Cardiac fibroblast (primary cell): ENCODE measurements at regions not wholly inside any gene's neighbourhood (a gene's known extent, or its start where the extent isn't known, plus 50 kb on each side); places are given as distances from the start of the nearest gene placed in this dataset.
A peak's percentile ranks its signal among the peaks of the same experiment; 100 is the strongest.

Experiments
- DNase-seq, 2 donors: peaks; one replicate each; pipeline versions ENCODE4 v3.0.0 to v3.0.0-alpha.2; 2010; ENCODE audit warnings: low read depth in 2 of 2
- H3K4me3 ChIP-seq, 2 donors: replicated peaks in 1 of 2; 1 replicate in 1 of 2; 2 replicates in 1 of 2; pipeline ENCODE4 v1.5.1; 2011; ENCODE audit warnings: low read depth in 2 of 2, low read length in 2 of 2, mild to moderate bottlenecking in 2 of 2, moderate library complexity in 1 of 2
- CTCF ChIP-seq: IDR thresholded peaks from one replicate; pipeline ENCODE4 v1.5.1; 2011; ENCODE audit warnings: low read depth, mild to moderate bottlenecking, low read length, inconsistent platforms

- no peak for TF ChIP-seq CTCF
These were observed 109.3 kb upstream of the MME start for GRCh38 chr3:154970797-154971196.

GRCh38 chr3:154969366-154969765 lies 110.8 kb upstream of the MME start:
- TF ChIP-seq CTCF = no peak
- no peak overlapping the region for H3K4me3 ChIP-seq
- DNase-seq = peak in 1 of 2 donors; percentile 26

More at GRCh38 chr3:154970797-154971196, 109.3 kb upstream of the MME start:
- H3K4me3 ChIP-seq = no peak overlapping the region
- peak; percentile 92 to 96 for DNase-seq

- TF ChIP-seq CTCF = no peak
- DNase-seq = no peak
- no peak overlapping the region for H3K4me3 ChIP-seq
These were observed 113.0 kb upstream of the MME start for GRCh38 chr3:154967090-154967489.

- TF ChIP-seq CTCF = no peak
- no peak overlapping the region for H3K4me3 ChIP-seq
- peak in 1 of 2 donors; percentile 26 for DNase-seq
These were observed 123.3 kb upstream of the MME start for GRCh38 chr3:154956815-154957214.

- TF ChIP-seq CTCF = no peak
- H3K4me3 ChIP-seq = no peak overlapping the region
- DNase-seq = no peak
These were observed 124.1 kb upstream of the MME start for GRCh38 chr3:154955907-154956533.

GRCh38 chr3:154954757-154955156 lies 125.4 kb upstream of the MME start:
- H3K4me3 ChIP-seq = no peak overlapping the region
- peak; percentile 85 to 88 for DNase-seq
- TF ChIP-seq CTCF = peak; percentile 58

- TF ChIP-seq CTCF = no peak
- DNase-seq = no peak
- no peak overlapping the region for H3K4me3 ChIP-seq
These were observed 126.6 kb upstream of the MME start for GRCh38 chr3:154953538-154953937.
